ENCODE measurements at regions not wholly inside any gene's neighbourhood (a gene's known extent, or its start where the extent isn't known, plus 50 kb on each side); places are given as distances from the start of the nearest gene placed in this dataset.

DNA sequence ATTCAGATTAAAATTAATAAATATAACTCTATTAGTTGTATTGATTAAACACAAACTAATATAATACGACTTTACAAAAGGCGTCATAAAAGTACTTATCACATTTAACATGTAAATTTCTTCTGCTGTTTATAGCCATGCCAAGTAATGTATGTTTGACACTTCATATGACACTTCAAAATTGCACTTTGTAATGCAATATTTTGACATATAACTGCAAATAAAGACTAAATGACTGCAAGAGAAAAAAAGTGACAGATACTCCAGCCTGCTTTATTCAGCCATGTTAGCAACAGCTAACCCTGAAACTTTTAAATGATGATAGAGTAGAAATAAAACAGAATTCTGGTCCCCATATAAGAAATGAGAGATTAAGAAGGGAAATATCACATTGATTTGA lies 1238.0 kb downstream of the MRPL39 start:
- DNase-seq: no peak

GRCh38 chr21:24367936-24368335 lies 1239.3 kb downstream of the MRPL39 start:
- no peak for DNase-seq

DNA sequence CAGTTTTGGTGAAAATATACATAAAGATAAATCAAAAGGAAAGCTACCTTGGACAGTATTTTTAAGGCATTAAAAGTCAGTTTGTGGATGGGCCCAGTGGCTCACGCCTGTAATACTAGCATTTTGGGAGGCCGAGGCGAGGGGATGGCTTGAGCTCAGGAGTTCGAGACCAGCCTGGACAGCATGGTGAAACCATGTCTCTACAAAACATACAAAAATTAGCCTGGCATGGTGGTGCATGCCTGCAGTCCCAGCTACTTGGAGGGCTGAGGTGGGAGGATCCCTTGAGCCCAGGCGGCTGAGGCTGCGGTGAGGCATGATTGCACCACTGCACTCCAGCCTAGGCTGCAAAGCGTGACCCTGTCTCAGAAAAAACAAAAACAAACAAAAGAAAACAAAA lies 1253.8 kb downstream of the MRPL39 start:
- no peak for DNase-seq

DNA sequence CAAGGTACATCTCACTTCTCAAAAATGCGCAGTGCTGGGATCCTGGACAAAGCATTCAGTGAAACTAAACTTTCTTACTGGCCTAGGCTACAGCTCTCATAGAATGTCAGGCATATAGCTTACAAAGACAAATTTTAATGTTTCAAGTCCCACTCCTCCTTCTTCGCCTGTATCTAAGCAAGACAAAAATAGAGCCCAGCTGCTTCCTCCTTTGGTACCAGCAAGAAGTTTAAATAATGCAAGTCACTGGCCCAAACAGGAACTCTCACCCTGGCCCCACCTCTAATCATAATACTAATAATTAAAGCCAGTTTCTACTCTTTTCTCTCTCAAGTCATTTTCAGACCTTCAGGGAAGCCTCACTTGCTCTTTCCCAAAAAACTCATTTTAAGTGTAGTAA lies 1267.9 kb downstream of the MRPL39 start:
- DNase-seq: no peak

GRCh38 chr21:24336491-24336890 lies 1270.8 kb downstream of the MRPL39 start:
- no peak for DNase-seq

DNA sequence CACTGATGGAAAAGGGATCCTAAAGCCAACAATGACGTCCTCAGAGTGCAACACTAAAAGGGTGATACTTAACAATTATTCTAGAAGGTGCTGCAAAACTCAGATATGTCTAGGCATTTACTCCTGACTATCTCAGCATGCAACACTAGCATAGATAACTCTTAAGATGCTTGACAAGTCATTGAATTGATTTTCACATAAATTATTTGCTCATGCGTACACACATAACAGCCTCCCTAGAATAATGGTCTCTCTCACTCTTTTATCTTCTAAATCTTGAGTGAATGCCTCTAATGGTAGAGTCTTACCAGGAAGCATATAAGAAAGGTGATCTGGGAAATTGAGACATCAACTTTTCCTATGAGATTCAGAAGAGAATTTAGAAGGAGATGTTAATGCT lies 1283.7 kb downstream of the MRPL39 start:
- no peak for DNase-seq

- DNase-seq: no peak
These were observed 1290.9 kb downstream of the MRPL39 start for GRCh38 chr21:24316277-24316922.

DNA sequence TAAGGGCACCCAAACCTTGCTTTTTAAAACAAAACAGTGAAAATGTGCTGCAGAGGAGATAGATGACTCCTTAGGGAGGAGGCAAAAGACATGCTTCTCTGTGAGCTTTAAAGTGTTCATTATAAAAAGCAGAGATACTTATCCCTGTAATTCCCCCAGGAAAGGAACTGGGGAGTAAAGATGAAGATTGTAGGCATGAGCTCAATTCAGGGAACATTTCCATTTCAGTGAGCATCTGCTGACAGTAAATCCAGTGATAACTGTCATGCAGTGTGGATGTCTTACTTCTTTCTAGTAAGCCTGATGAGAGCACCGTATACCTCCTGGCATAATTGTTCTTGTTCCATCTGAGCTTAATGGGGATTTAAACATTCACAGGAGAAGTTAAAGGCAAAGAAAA lies 1296.5 kb downstream of the MRPL39 start:
- no peak for DNase-seq

GRCh38 chr21:24308183-24308582 lies 1299.1 kb downstream of the MRPL39 start:
- no peak for DNase-seq

GRCh38 chr21:24302400-24302799 lies 1304.9 kb downstream of the MRPL39 start:
- no peak for DNase-seq

DNA sequence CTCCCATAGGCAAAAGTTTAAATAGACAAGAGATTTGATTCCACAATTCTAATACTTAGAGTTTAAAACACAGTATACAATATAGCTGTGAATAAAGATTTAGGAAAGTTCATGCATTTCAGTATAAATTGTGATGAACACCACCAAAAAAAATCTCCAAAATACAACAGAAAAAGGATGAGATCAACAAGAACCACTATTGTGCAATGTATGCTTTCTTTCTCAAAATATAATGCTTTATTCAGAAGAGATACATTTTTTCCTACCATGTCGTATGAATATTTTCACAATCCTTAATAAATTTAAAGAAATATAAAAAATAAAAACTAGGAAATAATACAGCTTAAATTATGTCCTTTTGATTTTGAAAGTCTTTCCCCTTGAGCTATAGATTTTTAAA lies 1309.2 kb downstream of the MRPL39 start:
- no peak for DNase-seq

GRCh38 chr21:24294171-24294570 lies 1313.1 kb downstream of the MRPL39 start:
- no peak for DNase-seq

DNA sequence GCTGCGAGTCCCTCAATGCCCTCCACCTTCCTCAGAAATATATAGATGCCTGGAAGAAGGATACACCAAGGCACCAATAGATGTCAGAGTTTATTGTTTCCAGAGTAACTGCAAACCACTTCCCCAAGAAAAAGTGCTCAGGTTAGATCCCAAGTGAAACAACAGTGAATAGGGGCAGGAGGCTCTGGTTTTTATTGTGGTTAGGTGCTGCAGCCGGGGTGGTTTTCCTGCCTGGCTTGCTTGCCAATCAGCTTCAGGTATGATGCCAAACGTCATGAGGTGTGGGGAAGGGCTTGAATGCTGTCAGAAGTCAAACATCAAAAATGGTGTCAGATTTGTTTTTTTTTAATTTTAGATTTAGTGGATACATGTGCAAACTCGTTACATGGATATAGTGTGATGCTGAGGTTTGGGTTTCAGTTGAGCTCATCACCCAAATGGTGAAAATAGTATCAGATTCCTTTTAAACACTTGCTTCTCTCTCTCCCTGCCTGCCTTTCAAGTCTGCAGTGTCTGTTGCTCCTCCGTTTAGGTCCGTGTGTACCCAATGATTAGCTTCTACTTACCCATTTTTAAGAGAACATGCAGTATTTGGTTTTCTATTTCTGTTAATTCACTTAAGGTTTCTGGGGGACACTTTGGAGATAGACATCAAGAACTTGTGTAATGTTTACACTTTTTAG lies 1317.0 kb downstream of the MRPL39 start:
- DNase-seq: no peak

DNA sequence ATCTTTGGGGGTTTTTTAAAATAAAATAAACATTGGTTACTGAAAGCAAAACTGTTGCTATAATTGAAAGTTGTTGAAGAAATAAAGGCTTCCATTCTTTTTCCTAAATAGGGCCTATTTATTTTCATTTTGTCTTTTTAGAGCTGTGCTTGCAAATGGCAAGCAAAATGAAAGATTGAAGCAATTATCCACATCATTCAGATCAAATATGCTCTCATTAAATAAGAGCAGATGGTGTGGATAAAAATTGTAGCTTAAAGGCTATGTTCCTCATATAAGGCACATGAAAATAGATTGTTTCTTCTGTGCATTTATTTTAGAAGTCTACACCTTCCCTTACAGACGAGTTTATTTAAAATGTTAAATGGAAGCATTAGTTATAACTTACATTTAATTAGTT lies 1317.7 kb downstream of the MRPL39 start:
- DNase-seq: no peak

- DNase-seq: no peak
These were observed 1326.7 kb downstream of the MRPL39 start for GRCh38 chr21:24280596-24280995.

- DNase-seq: no peak
These were observed 1328.6 kb downstream of the MRPL39 start for GRCh38 chr21:24278711-24279110.

GRCh38 chr21:24276204-24276603 lies 1331.1 kb downstream of the MRPL39 start:
- DNase-seq: no peak

DNA sequence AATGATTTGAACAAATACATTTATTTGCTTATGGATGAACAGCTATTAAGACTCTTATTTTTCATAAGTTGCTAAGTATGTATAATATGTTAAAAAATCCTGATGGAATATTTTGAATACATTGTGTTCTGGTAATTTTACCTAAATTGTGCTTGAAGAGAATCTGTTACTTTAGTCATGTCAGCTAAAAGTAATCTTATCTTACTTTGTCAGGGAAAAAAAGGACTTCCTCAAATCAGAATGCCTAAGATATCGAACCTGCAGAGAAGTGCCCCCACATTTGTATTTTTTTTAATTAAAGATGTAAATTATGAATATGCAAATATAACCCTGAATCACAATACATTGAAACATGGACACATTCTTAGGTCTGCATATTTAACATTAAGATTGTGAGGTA lies 1331.7 kb downstream of the MRPL39 start:
- no peak for DNase-seq

GRCh38 chr21:24272521-24272938 lies 1334.8 kb downstream of the MRPL39 start:
- DNase-seq: peak in 1 of 2 donors; percentile 9

DNA sequence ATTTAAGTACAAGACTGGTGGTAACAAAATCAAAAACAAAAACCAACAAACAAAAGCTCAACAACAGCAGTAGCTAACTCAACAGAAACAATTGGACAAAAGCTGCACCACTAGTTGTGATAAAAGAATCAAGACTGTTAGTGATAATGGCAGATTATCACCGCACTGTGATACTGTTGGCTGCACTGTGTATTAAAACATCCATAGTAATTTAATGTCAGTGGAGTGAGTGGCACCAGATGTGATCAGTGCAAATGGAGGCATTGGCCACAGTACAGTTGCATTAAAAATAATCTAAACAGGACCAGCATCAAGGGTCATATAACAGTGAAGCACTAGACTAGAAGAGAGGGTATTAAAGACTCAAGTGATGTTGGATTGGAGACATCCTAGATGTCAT lies 1341.3 kb downstream of the MRPL39 start:
- no peak for DNase-seq

DNA sequence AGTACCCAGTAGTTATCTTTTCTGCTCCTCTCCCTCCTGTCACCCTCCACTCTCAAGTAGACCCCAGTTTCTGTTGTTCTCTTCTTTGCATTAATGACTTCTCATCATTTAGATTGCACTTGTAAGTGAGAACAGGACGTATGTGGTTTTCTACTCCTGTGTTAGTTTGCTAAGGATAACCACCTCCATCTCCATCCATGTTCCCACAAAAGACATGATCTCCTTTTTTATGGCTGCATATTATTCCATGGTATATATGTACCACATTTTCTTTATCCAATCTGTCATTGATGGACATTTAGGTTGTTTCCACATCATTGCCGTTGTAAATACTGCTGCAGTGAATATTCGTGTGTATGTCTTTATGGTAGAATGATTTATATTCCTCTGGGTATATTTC lies 1346.5 kb downstream of the MRPL39 start:
- no peak for DNase-seq

- DNase-seq: no peak
These were observed 1348.0 kb downstream of the MRPL39 start for GRCh38 chr21:24259241-24259640.

- DNase-seq: no peak
These were observed 1351.7 kb downstream of the MRPL39 start for GRCh38 chr21:24255591-24255990.

GRCh38 chr21:24225431-24225830 lies 1381.8 kb downstream of the MRPL39 start:
- no peak for DNase-seq

Measured in right lung (tissue), 2 donors.